ENCODE measurements at regions not wholly inside any gene's neighbourhood (a gene's known extent, or its start where the extent isn't known, plus 50 kb on each side); places are given as distances from the start of the nearest gene placed in this dataset.

- H3K9ac ChIP-seq (ENCODE audit: insufficient read depth, low read length): no peak overlapping the region
- H3K36me3 ChIP-seq (ENCODE audit: control insufficient read depth, insufficient read depth, low read length): no peaks in the 10 kb centered on the region
- no peak overlapping the region for H2AFZ ChIP-seq (ENCODE audit: low read length)
- H3K27ac ChIP-seq (ENCODE audit: insufficient read depth, low read length): peak overlapping the region; percentile 76
- H4K20me1 ChIP-seq (ENCODE audit: control insufficient read depth, extremely low read depth, insufficient read depth, low read length): no peaks in the 10 kb centered on the region
- H3K79me2 ChIP-seq (ENCODE audit: control insufficient read depth, insufficient read depth, low read length): no peaks in the 10 kb centered on the region
- H3K27me3 ChIP-seq (ENCODE audit: control insufficient read depth, insufficient read depth, low read length): no peaks in the 10 kb centered on the region
- H3K4me2 ChIP-seq (ENCODE audit: extremely low read depth, insufficient read depth, low read length): no peak overlapping the region
- no peak overlapping the region for H3K4me3 ChIP-seq (replicated peaks in 1 of 4; ENCODE audit: control extremely low read depth in 1 of 4, insufficient read depth in 1 of 4, low read depth in 3 of 4, low read length in 4 of 4)
- H3K4me1 ChIP-seq (ENCODE audit: control insufficient read depth, extremely low read depth, insufficient read depth, low read length): peaks cover 20% of the 10 kb centered on the region
- TF ChIP-seq EZH2 (IDR thresholded peaks at IDR 0.05; ENCODE audit: low read length, missing control alignments): no peak
- TF ChIP-seq, protein P1, sequence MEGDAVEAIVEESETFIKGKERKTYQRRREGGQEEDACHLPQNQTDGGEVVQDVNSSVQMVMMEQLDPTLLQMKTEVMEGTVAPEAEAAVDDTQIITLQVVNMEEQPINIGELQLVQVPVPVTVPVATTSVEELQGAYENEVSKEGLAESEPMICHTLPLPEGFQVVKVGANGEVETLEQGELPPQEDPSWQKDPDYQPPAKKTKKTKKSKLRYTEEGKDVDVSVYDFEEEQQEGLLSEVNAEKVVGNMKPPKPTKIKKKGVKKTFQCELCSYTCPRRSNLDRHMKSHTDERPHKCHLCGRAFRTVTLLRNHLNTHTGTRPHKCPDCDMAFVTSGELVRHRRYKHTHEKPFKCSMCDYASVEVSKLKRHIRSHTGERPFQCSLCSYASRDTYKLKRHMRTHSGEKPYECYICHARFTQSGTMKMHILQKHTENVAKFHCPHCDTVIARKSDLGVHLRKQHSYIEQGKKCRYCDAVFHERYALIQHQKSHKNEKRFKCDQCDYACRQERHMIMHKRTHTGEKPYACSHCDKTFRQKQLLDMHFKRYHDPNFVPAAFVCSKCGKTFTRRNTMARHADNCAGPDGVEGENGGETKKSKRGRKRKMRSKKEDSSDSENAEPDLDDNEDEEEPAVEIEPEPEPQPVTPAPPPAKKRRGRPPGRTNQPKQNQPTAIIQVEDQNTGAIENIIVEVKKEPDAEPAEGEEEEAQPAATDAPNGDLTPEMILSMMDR (conservative IDR thresholded peaks at IDR 0.05 in 1 of 2, IDR thresholded peaks at IDR 0.05 in 1 of 2; ENCODE audit: low read depth in 1 of 2, low read length in 2 of 2): no peak
- DNase-seq (ENCODE audit: low read depth in 2 of 2): peak; percentile 79 to 82
- no peaks in the 10 kb centered on the region for H3K9me3 ChIP-seq (ENCODE audit: control insufficient read depth, insufficient read depth, low read depth, low read length)
Measured at GRCh38 chr1:8122477-8123407, 96.6 kb upstream of the ERRFI1 start.

DNA sequence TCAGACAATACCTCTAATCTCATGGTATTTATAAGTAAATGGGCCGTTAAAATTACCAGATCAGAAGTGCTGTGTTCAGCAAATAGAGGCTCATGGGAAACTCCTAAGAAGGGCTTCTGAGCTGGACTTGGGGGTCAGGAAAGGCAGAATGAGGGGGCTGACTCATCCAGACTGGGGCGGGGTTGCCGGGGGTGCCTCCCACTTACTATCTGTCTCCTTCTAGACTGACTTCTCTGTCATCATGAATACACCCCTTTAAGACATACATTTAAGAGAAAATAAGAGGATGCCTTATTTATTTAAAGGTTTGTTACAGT is 96.0 kb upstream of the ERRFI1 start:
- Histone ChIP-seq H3K4me1 (ENCODE audit: control insufficient read depth, extremely low read depth, insufficient read depth, low read length) (peaks cover 23% of the 10 kb centered on the region), H3K9me3 (ENCODE audit: control insufficient read depth, insufficient read depth, low read depth, low read length) (no peaks in the 10 kb centered on the region), H3K27me3 (ENCODE audit: control insufficient read depth, insufficient read depth, low read length) (no peaks in the 10 kb centered on the region), H4K20me1 (ENCODE audit: control insufficient read depth, extremely low read depth, insufficient read depth, low read length) (no peaks in the 10 kb centered on the region), H3K79me2 (ENCODE audit: control insufficient read depth, insufficient read depth, low read length) (no peaks in the 10 kb centered on the region), H3K36me3 (ENCODE audit: control insufficient read depth, insufficient read depth, low read length) (no peaks in the 10 kb centered on the region), H3K4me2 (ENCODE audit: extremely low read depth, insufficient read depth, low read length) (no peak overlapping the region), H3K4me3 (replicated peaks in 1 of 4; ENCODE audit: control extremely low read depth in 1 of 4, insufficient read depth in 1 of 4, low read depth in 3 of 4, low read length in 4 of 4) (no peak overlapping the region), H3K9ac (ENCODE audit: insufficient read depth, low read length) (no peak overlapping the region), H2AFZ (ENCODE audit: low read length) (no peak overlapping the region), H3K27ac (ENCODE audit: insufficient read depth, low read length) (peak overlapping the region; percentile 76)
- peak; percentile 70 to 83 for DNase-seq (ENCODE audit: low read depth in 2 of 2)
- no peak for TF ChIP-seq EZH2 (IDR thresholded peaks at IDR 0.05; ENCODE audit: low read length, missing control alignments)
- TF ChIP-seq, protein P1 (conservative IDR thresholded peaks at IDR 0.05 in 1 of 2, IDR thresholded peaks at IDR 0.05 in 1 of 2; ENCODE audit: low read depth in 1 of 2, low read length in 2 of 2): no peak

DNA sequence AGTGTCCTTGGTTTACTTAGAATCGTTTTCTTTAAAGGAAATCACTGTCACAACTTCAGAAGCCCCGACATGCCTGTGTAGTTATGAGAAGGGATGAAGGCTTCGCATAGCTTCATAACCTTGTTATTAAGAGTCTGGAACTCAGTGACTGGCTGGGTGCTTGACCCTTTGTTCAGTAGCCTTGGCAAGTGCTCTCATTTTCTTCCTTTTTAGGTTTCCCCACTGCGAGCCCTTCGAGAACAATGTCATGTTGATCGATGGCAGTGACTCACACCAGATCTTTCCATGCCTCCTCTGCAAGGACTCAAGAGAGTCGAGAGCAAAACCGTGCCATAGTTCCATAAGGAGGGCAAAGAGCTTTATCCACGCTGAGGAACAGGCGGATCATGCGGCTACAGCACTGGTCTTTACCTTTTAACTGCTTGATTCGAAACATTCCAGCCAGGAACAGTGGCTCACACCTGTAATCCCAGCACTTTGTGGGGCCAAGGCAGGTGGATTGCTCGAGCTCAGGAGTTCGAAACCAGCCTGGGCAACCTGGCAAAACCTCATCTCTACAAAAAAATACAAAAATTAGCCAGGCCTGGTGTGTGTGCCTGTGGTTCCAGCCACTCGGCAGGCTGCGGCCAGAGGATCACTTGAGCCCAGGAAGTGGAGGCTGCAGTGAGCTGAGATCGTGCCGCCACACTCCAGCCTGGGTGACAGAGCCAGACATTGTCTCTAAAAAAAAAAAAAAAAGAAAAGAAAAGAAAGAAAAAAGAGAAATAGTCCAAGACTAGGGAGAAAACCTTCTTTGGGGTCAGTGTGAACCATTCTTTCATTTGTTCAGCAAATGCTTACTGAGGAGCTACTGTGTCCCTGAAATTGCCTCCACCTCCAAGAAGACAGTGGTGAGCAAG is 95.4 kb upstream of the ERRFI1 start:
- peak overlapping the region; percentile 32 for H3K4me2 ChIP-seq (ENCODE audit: extremely low read depth, insufficient read depth, low read length)
- peaks cover 26% of the 10 kb centered on the region for H3K4me1 ChIP-seq (ENCODE audit: control insufficient read depth, extremely low read depth, insufficient read depth, low read length)
- H2AFZ ChIP-seq (ENCODE audit: low read length): no peak overlapping the region

More for the DNA sequence above, 95.4 kb upstream of the ERRFI1 start:
- Histone ChIP-seq H3K27me3 (ENCODE audit: control insufficient read depth, insufficient read depth, low read length) (no peaks in the 10 kb centered on the region), H3K79me2 (ENCODE audit: control insufficient read depth, insufficient read depth, low read length) (no peaks in the 10 kb centered on the region), H4K20me1 (ENCODE audit: control insufficient read depth, extremely low read depth, insufficient read depth, low read length) (no peaks in the 10 kb centered on the region), H3K27ac (ENCODE audit: insufficient read depth, low read length) (peak overlapping the region; percentile 76), H3K9me3 (ENCODE audit: control insufficient read depth, insufficient read depth, low read depth, low read length) (no peaks in the 10 kb centered on the region), H3K4me3 (replicated peaks in 1 of 4; ENCODE audit: control extremely low read depth in 1 of 4, insufficient read depth in 1 of 4, low read depth in 3 of 4, low read length in 4 of 4) (no peak overlapping the region), H3K36me3 (ENCODE audit: control insufficient read depth, insufficient read depth, low read length) (no peaks in the 10 kb centered on the region), H3K9ac (ENCODE audit: insufficient read depth, low read length) (no peak overlapping the region)
- no peak for TF ChIP-seq EZH2 (IDR thresholded peaks at IDR 0.05; ENCODE audit: low read length, missing control alignments)
- TF ChIP-seq, protein P1 (conservative IDR thresholded peaks at IDR 0.05 in 1 of 2, IDR thresholded peaks at IDR 0.05 in 1 of 2; ENCODE audit: low read depth in 1 of 2, low read length in 2 of 2): no peak
- DNase-seq (ENCODE audit: low read depth in 2 of 2): peak; percentile 99 to 100
